Chondrocyte (in vitro differentiated cells): ENCODE measurements at regions not wholly inside any gene's neighbourhood (a gene's known extent, or its start where the extent isn't known, plus 50 kb on each side); places are given as distances from the start of the nearest gene placed in this dataset.

Source experiments
- DNase-seq: peaks from one replicate; pipeline ENCODE4 v3.0.0; 2021; ENCODE audit warnings: mixed read lengths, low spot score
- H3K27ac Mint-ChIP-seq: one replicate; pipeline ENCODE4 v1.8.0; 2021; ENCODE audit warnings: mild to moderate bottlenecking, moderate library complexity, mixed read lengths; ENCODE audit not compliant: unreplicated experiment
- H3K27me3 Mint-ChIP-seq: 2 replicates; pipeline ENCODE4 v1.8.0; 2021; ENCODE audit warnings: low read depth, mixed read lengths
- H3K36me3 Mint-ChIP-seq: 2 replicates; pipeline ENCODE4 v1.8.0; 2021; ENCODE audit warnings: low read depth, mixed read lengths
- H3K4me1 Mint-ChIP-seq: 2 replicates; pipeline ENCODE4 v1.8.0; 2021; ENCODE audit warnings: low read depth, mild to moderate bottlenecking, mixed read lengths
- H3K4me3 Mint-ChIP-seq: one replicate; pipeline ENCODE4 v1.8.0; 2021; ENCODE audit warnings: mild to moderate bottlenecking, moderate library complexity, mixed read lengths; ENCODE audit not compliant: unreplicated experiment
- H3K9me3 Mint-ChIP-seq: 2 replicates; pipeline ENCODE4 v1.8.0; 2021; ENCODE audit warnings: low read depth, mixed read lengths
- TF ChIP-seq, protein P1 (sequence below): fragments of 200-600 bp; sonication (generic); IDR thresholded peaks from 2 replicates; pipeline ENCODE4 v1.5.0; 2021; ENCODE audit warnings: antibody characterized with exemption, mild to moderate bottlenecking, moderate library complexity

DNA sequence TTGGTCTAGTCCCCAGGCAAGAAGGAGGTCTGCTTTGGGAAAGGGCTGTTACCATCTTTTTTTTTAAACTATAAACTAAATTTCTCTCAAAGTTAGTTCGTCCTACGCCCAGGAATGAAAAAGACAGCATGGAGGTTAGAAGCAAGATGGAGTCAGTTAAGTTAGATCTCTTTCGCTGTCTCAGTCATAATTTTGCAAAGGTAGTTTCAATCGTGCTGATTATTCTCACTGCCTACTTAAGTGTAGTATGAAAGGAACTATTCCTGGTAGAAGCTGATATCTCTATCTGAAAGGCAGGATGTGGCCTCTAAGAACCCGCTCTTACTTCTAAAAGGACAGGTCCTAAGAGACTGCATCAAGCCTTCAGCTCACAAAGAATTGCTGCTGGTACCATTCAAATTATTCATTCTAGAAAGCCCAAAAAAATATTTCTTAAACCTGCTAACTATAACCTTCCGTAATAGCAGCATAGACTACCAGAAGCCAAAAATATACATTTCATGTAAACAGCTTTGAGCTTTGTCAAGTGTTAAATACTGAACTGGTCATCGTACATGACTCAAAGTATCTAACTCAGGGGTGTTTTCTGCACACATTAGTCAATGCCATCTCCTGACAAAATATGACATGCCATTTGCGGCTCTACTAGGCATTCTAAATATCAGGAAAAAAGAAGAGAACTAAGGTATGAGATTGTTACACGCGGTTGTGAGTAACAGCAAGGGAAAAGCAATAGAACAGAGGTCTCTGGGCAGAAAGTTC is 96.0 kb upstream of the CCDC80 start:
- Mint-ChIP-seq H3K9me3 (no peaks in the 10 kb centered on the region), H3K27me3 (no peaks in the 10 kb centered on the region), H3K4me3 (no peak overlapping the region), H3K27ac (no peak overlapping the region), H3K4me1 (peaks cover 23% of the 10 kb centered on the region), H3K36me3 (no peaks in the 10 kb centered on the region)
- no peak for DNase-seq
- TF ChIP-seq, protein P1, sequence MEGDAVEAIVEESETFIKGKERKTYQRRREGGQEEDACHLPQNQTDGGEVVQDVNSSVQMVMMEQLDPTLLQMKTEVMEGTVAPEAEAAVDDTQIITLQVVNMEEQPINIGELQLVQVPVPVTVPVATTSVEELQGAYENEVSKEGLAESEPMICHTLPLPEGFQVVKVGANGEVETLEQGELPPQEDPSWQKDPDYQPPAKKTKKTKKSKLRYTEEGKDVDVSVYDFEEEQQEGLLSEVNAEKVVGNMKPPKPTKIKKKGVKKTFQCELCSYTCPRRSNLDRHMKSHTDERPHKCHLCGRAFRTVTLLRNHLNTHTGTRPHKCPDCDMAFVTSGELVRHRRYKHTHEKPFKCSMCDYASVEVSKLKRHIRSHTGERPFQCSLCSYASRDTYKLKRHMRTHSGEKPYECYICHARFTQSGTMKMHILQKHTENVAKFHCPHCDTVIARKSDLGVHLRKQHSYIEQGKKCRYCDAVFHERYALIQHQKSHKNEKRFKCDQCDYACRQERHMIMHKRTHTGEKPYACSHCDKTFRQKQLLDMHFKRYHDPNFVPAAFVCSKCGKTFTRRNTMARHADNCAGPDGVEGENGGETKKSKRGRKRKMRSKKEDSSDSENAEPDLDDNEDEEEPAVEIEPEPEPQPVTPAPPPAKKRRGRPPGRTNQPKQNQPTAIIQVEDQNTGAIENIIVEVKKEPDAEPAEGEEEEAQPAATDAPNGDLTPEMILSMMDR: no peak

DNA sequence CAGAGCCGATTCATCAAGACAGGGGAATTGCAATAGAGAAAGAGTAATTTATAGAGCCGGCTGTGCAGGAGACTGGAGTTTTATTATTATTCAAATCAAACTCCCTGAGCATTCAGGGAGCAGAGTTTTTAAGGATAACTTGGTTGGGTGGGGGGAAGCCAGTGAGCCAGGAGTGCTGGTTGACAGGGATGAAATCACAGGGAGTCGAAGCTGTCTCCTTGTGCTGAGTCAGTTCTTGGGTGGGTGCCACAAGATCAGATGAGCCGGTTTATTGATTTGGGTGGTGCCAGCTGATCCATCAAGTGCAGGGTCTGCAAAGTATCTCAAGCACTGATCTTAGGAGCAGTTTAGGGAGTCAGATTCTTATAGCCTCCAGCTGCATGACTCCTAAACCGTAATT is 95.4 kb upstream of the CCDC80 start:
- Mint-ChIP-seq H3K4me1 (peaks cover 23% of the 10 kb centered on the region), H3K36me3 (no peaks in the 10 kb centered on the region), H3K27me3 (no peaks in the 10 kb centered on the region), H3K4me3 (no peak overlapping the region), H3K27ac (no peak overlapping the region), H3K9me3 (peaks cover 4% of the 10 kb centered on the region)
- TF ChIP-seq, protein P1: no peak
- DNase-seq: no peak

DNA sequence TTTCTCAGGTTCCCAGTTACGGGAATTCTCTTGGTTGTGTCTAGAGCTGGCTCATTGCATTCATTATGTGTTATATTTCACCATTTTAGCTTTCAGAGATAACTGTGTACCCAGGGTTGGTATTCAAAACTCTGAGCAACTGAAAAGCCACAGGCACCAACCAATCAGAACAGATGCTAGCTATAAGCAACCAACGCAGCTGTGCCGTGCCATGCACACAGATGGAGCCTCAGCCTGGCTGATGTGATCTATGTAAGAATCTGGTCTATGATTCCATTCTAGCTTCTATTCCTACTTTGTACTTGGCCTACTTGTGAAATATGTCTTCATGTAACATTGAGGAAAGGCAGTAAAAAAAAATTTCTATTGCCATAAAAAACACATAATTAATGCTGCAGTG is 95.0 kb upstream of the CCDC80 start:
- TF ChIP-seq, protein P1: no peak
- no peak overlapping the region for H3K4me3 Mint-ChIP-seq
- H3K36me3 Mint-ChIP-seq: no peaks in the 10 kb centered on the region
- H3K27ac Mint-ChIP-seq: no peak overlapping the region
- peaks cover 5% of the 10 kb centered on the region for H3K9me3 Mint-ChIP-seq
- DNase-seq: no peak
- no peaks in the 10 kb centered on the region for H3K27me3 Mint-ChIP-seq
- peaks cover 23% of the 10 kb centered on the region for H3K4me1 Mint-ChIP-seq

- no peak for DNase-seq
- H3K27ac Mint-ChIP-seq: no peak overlapping the region
Measured at GRCh38 chr3:112734736-112735350, 93.9 kb upstream of the CCDC80 start.

GRCh38 chr3:112734171-112734570 is 93.2 kb upstream of the CCDC80 start:
- Mint-ChIP-seq H3K27ac (no peak overlapping the region), H3K4me1 (peaks cover 12% of the 10 kb centered on the region), H3K36me3 (no peaks in the 10 kb centered on the region), H3K27me3 (no peaks in the 10 kb centered on the region), H3K9me3 (peaks cover 5% of the 10 kb centered on the region), H3K4me3 (no peak overlapping the region)
- DNase-seq: no peak
- TF ChIP-seq, protein P1: no peak

More at GRCh38 chr3:112734736-112735350, 93.9 kb upstream of the CCDC80 start:
- peaks cover 18% of the 10 kb centered on the region for H3K4me1 Mint-ChIP-seq
- H3K36me3 Mint-ChIP-seq: no peaks in the 10 kb centered on the region
- no peak overlapping the region for H3K4me3 Mint-ChIP-seq
- H3K9me3 Mint-ChIP-seq: peaks cover 5% of the 10 kb centered on the region
- TF ChIP-seq, protein P1: peak; percentile 85
- H3K27me3 Mint-ChIP-seq: no peaks in the 10 kb centered on the region
